ENCODE measurements at regions not wholly inside any gene's neighbourhood (a gene's known extent, or its start where the extent isn't known, plus 50 kb on each side); places are given as distances from the start of the nearest gene placed in this dataset.

DNA sequence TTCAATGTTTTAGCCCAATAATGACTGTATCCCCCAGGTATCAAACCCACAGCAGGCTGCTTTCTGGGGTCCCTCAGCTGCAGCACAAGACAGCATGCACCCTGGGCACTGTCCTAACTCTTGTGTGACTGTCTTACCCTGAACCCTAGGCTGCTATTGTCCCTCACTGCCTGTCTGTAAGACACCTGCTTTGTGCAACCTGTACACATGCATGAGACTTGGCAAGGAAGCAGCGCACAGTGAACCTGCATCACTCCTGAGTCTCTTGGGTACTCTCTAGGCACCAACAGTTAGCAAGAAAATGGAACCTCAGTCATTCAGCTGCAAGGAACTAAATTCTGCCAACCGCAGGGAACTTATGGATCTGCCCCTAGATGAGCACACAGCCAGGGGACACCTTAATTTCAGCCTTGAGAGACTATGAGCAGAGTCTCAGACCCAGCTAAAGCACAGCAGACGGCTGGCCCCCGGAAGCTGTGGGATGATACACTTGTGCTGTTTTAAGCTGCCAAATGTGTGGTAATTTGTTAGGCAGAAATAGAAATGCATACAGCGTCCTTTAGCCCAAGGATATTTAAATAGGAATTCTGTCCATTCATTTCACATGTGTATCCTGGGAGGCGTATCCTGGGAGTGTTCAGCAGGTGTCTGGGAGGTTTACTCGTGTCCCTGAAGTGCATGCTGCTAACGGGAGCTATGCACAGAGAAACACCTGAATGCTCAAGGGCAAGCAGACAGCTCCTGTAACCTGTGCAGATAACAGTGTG is 223.8 kb downstream of the KLF13 start:
- Histone ChIP-seq H2BK15ac (replicated peaks; ENCODE audit: low read depth) (no peak overlapping the region), H3K4me2 (ENCODE audit: low read length) (no peak overlapping the region), H2BK120ac (ENCODE audit: low read depth, low read length) (no peak overlapping the region), H4K5ac (ENCODE audit: low read length) (no peak overlapping the region), H3K56ac (ENCODE audit: low read length) (no peak overlapping the region), H3K4ac (ENCODE audit: low read depth, low read length) (no peak overlapping the region), H4K8ac (ENCODE audit: low read depth, low read length) (no peak overlapping the region), H3K79me2 (ENCODE audit: control insufficient read depth, insufficient read depth, low read length) (no peaks in the 10 kb centered on the region), H3K36me3 (ENCODE audit: control insufficient read depth, insufficient read depth, low read length) (no peaks in the 10 kb centered on the region), H3K27me3 (ENCODE audit: insufficient read depth, low read length, poor library complexity) (no peaks in the 10 kb centered on the region), H3K27ac (ENCODE audit: low read depth, low read length) (no peak overlapping the region), H3K9ac (ENCODE audit: low read length) (no peak overlapping the region), H3K4me3 (ENCODE audit: low read length) (no peak overlapping the region), H3K4me1 (ENCODE audit: control insufficient read depth, low read depth, low read length) (no peaks in the 10 kb centered on the region), H3K79me1 (ENCODE audit: low read length) (no peaks in the 10 kb centered on the region), H2BK5ac (ENCODE audit: low read length) (no peak overlapping the region), H3K23ac (ENCODE audit: low read length) (no peak overlapping the region), H3K18ac (ENCODE audit: low read length) (no peak overlapping the region), H2AK5ac (ENCODE audit: low read length) (no peak overlapping the region)
- WGBS (ENCODE audit: extremely low coverage, insufficient coverage, low lambda C conversion rate), result no CpG with 5 or more reads among the region's 8 CpGs
- DNase-seq, result no peak

DNA sequence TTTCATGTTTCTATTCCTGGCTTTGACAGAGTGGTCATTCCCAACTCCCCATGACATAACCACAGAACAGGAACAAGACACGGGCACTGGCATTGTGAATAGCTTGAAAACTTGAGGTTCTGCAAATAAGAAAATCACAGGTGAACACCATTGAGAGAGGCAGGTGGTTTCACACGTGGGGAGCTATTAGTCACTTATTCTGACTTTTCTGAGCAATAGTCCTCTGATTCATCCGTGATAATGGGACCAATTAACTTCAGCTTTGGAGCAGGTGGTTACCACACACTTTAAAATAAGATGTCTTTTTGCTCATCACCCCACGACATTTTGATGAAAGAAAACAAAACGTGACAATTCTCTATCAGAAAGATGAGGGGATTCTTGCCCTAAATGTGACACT is 224.7 kb downstream of the KLF13 start:
- H3K56ac ChIP-seq (ENCODE audit: low read length), result no peak overlapping the region
- H2AK5ac ChIP-seq (ENCODE audit: low read length), result no peak overlapping the region
- no peak overlapping the region for H2BK15ac ChIP-seq (replicated peaks; ENCODE audit: low read depth)
- no peak overlapping the region for H3K4me2 ChIP-seq (ENCODE audit: low read length)
- H3K27me3 ChIP-seq (ENCODE audit: insufficient read depth, low read length, poor library complexity), result no peaks in the 10 kb centered on the region
- H3K79me2 ChIP-seq (ENCODE audit: control insufficient read depth, insufficient read depth, low read length), result no peaks in the 10 kb centered on the region
- no peak overlapping the region for H3K23ac ChIP-seq (ENCODE audit: low read length)
- H3K36me3 ChIP-seq (ENCODE audit: control insufficient read depth, insufficient read depth, low read length), result no peaks in the 10 kb centered on the region
- H3K4me1 ChIP-seq (ENCODE audit: control insufficient read depth, low read depth, low read length), result no peaks in the 10 kb centered on the region
- H4K5ac ChIP-seq (ENCODE audit: low read length), result no peak overlapping the region
- H2BK5ac ChIP-seq (ENCODE audit: low read length), result no peak overlapping the region
- no peak overlapping the region for H3K4ac ChIP-seq (ENCODE audit: low read depth, low read length)
- H4K8ac ChIP-seq (ENCODE audit: low read depth, low read length), result no peak overlapping the region
- H3K4me3 ChIP-seq (ENCODE audit: low read length), result no peak overlapping the region
- no peak overlapping the region for H2BK120ac ChIP-seq (ENCODE audit: low read depth, low read length)
- no peaks in the 10 kb centered on the region for H3K79me1 ChIP-seq (ENCODE audit: low read length)
- H3K27ac ChIP-seq (ENCODE audit: low read depth, low read length), result no peak overlapping the region
- no peak overlapping the region for H3K9ac ChIP-seq (ENCODE audit: low read length)
- DNase-seq, result no peak
- no peak overlapping the region for H3K18ac ChIP-seq (ENCODE audit: low read length)
- WGBS (ENCODE audit: extremely low coverage, insufficient coverage, low lambda C conversion rate), result no CpG with 5 or more reads among the region's 5 CpGs

DNA sequence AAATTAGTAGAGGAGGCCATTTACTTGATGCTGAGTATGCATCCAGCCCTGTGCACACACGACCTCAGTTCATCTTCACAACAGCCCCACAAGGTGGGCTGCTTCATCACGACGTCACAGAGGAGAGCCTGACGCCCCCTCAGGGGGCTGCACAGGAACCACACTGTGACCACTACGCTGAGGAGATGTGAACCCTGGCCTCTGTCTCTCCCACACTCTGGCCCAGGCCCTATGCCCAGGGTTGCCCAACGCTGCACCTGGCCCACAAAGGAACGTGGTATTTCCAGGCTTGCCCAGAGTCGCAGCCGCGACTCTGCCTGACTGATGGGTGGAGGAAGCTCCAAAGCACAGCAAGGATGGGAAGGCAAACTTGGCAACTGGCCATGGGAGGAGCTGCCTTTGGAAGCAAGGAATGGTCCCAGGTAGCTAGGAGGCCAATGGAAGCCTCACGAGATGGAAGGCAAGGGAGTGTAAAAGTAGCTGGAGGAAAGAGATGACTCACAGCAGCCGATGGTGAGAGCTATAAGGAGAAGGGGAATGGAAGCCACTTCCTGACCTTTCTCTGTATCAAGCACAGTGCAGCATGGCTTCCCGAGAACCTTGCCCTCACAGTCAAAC is 226.0 kb downstream of the KLF13 start:
- Histone ChIP-seq H3K4me1 (ENCODE audit: control insufficient read depth, low read depth, low read length) (no peaks in the 10 kb centered on the region), H2BK5ac (ENCODE audit: low read length) (no peak overlapping the region), H3K23ac (ENCODE audit: low read length) (no peak overlapping the region), H3K4ac (ENCODE audit: low read depth, low read length) (no peak overlapping the region), H3K79me2 (ENCODE audit: control insufficient read depth, insufficient read depth, low read length) (no peaks in the 10 kb centered on the region), H4K8ac (ENCODE audit: low read depth, low read length) (no peak overlapping the region), H3K56ac (ENCODE audit: low read length) (no peak overlapping the region), H3K79me1 (ENCODE audit: low read length) (no peaks in the 10 kb centered on the region), H2BK120ac (ENCODE audit: low read depth, low read length) (no peak overlapping the region), H3K4me3 (ENCODE audit: low read length) (no peak overlapping the region), H3K27ac (ENCODE audit: low read depth, low read length) (no peak overlapping the region), H3K9ac (ENCODE audit: low read length) (no peak overlapping the region), H3K27me3 (ENCODE audit: insufficient read depth, low read length, poor library complexity) (no peaks in the 10 kb centered on the region), H2AK5ac (ENCODE audit: low read length) (no peak overlapping the region), H2BK15ac (replicated peaks; ENCODE audit: low read depth) (no peak overlapping the region), H4K5ac (ENCODE audit: low read length) (no peak overlapping the region), H3K36me3 (ENCODE audit: control insufficient read depth, insufficient read depth, low read length) (no peaks in the 10 kb centered on the region), H3K18ac (ENCODE audit: low read length) (no peak overlapping the region), H3K4me2 (ENCODE audit: low read length) (no peak overlapping the region)
- WGBS (ENCODE audit: extremely low coverage, insufficient coverage, low lambda C conversion rate), result no CpG with 5 or more reads among the region's 13 CpGs
- no peak for DNase-seq

DNA sequence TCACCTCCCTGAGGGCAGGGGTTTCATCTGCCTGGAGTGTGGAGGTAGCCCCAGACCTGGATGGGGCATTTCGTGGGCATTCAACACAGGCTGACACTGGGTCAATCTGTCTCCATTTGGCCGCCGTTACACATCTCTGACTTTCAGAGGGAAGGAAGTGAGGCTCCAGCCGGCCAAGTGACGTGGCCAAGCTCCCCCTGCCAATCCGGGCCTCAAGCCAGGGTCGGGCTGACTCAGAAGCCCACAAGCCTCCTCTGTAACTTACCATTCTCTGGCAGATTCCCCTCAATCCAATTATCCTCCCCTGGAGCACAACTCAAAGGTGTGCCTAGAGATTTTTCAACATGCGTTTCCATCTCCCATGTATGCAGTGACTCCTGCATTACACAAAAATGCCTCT is 227.6 kb downstream of the KLF13 start:
- H3K4me2 ChIP-seq (ENCODE audit: low read length), result no peak overlapping the region
- H2BK120ac ChIP-seq (ENCODE audit: low read depth, low read length), result no peak overlapping the region
- no peaks in the 10 kb centered on the region for H3K79me2 ChIP-seq (ENCODE audit: control insufficient read depth, insufficient read depth, low read length)
- H3K56ac ChIP-seq (ENCODE audit: low read length), result no peak overlapping the region
- H4K8ac ChIP-seq (ENCODE audit: low read depth, low read length), result no peak overlapping the region
- no peak overlapping the region for H3K27ac ChIP-seq (ENCODE audit: low read depth, low read length)
- no peaks in the 10 kb centered on the region for H3K79me1 ChIP-seq (ENCODE audit: low read length)
- no peak overlapping the region for H4K5ac ChIP-seq (ENCODE audit: low read length)
- no peak overlapping the region for H2AK5ac ChIP-seq (ENCODE audit: low read length)
- no peak overlapping the region for H2BK5ac ChIP-seq (ENCODE audit: low read length)
- no peak overlapping the region for H3K18ac ChIP-seq (ENCODE audit: low read length)
- no peak overlapping the region for H2BK15ac ChIP-seq (replicated peaks; ENCODE audit: low read depth)
- WGBS (ENCODE audit: extremely low coverage, insufficient coverage, low lambda C conversion rate), result no CpG with 5 or more reads among the region's 8 CpGs
- H3K4me3 ChIP-seq (ENCODE audit: low read length), result no peak overlapping the region
- no peak overlapping the region for H3K4ac ChIP-seq (ENCODE audit: low read depth, low read length)
- no peak overlapping the region for H3K23ac ChIP-seq (ENCODE audit: low read length)
- no peak for DNase-seq
- no peaks in the 10 kb centered on the region for H3K4me1 ChIP-seq (ENCODE audit: control insufficient read depth, low read depth, low read length)
- no peaks in the 10 kb centered on the region for H3K27me3 ChIP-seq (ENCODE audit: insufficient read depth, low read length, poor library complexity)
- no peaks in the 10 kb centered on the region for H3K36me3 ChIP-seq (ENCODE audit: control insufficient read depth, insufficient read depth, low read length)
- no peak overlapping the region for H3K9ac ChIP-seq (ENCODE audit: low read length)

DNA sequence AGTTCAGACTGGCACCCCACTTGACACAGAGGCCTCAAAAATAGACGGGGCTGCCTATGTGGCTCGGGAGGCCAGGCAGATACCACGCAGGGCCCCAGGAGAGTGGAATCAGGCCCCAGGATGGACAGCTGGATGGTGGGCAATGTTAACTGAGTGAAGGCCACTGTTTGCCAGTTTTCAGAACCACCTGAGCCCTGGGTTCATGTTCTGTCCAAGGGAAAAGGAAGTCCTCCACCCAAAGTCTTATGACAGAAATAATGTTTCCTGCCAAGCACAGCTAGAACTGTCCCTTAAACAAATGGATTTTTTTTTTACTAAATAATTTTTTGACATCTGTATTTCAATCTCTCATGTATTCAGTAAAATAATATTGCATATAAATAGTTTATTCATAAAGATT is 228.4 kb downstream of the KLF13 start:
- Histone ChIP-seq H2BK15ac (replicated peaks; ENCODE audit: low read depth) (no peak overlapping the region), H3K4me2 (ENCODE audit: low read length) (no peak overlapping the region), H3K9ac (ENCODE audit: low read length) (no peak overlapping the region), H3K4me1 (ENCODE audit: control insufficient read depth, low read depth, low read length) (no peaks in the 10 kb centered on the region), H3K56ac (ENCODE audit: low read length) (no peak overlapping the region), H4K5ac (ENCODE audit: low read length) (no peak overlapping the region), H3K27me3 (ENCODE audit: insufficient read depth, low read length, poor library complexity) (no peaks in the 10 kb centered on the region), H2BK120ac (ENCODE audit: low read depth, low read length) (no peak overlapping the region), H2AK5ac (ENCODE audit: low read length) (no peak overlapping the region), H3K36me3 (ENCODE audit: control insufficient read depth, insufficient read depth, low read length) (no peaks in the 10 kb centered on the region), H3K18ac (ENCODE audit: low read length) (no peak overlapping the region), H3K79me2 (ENCODE audit: control insufficient read depth, insufficient read depth, low read length) (no peaks in the 10 kb centered on the region), H3K27ac (ENCODE audit: low read depth, low read length) (no peak overlapping the region), H4K8ac (ENCODE audit: low read depth, low read length) (no peak overlapping the region), H3K4me3 (ENCODE audit: low read length) (no peak overlapping the region), H3K79me1 (ENCODE audit: low read length) (no peaks in the 10 kb centered on the region), H3K23ac (ENCODE audit: low read length) (no peak overlapping the region), H2BK5ac (ENCODE audit: low read length) (no peak overlapping the region), H3K4ac (ENCODE audit: low read depth, low read length) (no peak overlapping the region)
- DNase-seq, result no peak
- WGBS (ENCODE audit: extremely low coverage, insufficient coverage, low lambda C conversion rate), result no CpG with 5 or more reads among the region's 3 CpGs
